ENCODE measurements at regions not wholly inside any gene's neighbourhood (a gene's known extent, or its start where the extent isn't known, plus 50 kb on each side); places are given as distances from the start of the nearest gene placed in this dataset.

- TF ChIP-seq, protein P1, sequence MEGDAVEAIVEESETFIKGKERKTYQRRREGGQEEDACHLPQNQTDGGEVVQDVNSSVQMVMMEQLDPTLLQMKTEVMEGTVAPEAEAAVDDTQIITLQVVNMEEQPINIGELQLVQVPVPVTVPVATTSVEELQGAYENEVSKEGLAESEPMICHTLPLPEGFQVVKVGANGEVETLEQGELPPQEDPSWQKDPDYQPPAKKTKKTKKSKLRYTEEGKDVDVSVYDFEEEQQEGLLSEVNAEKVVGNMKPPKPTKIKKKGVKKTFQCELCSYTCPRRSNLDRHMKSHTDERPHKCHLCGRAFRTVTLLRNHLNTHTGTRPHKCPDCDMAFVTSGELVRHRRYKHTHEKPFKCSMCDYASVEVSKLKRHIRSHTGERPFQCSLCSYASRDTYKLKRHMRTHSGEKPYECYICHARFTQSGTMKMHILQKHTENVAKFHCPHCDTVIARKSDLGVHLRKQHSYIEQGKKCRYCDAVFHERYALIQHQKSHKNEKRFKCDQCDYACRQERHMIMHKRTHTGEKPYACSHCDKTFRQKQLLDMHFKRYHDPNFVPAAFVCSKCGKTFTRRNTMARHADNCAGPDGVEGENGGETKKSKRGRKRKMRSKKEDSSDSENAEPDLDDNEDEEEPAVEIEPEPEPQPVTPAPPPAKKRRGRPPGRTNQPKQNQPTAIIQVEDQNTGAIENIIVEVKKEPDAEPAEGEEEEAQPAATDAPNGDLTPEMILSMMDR (IDR thresholded peaks at IDR 0.05): no peak
- TF ChIP-seq POLR2AphosphoS5 (IDR thresholded peaks at IDR 0.05): no peak
Observed at GRCh38 chr16:76634847-76635697, 357.9 kb downstream of the CNTNAP4 start.

Data from breast epithelium (tissue), 3 donors.